B cell (primary cell): ENCODE measurements at regions not wholly inside any gene's neighbourhood (a gene's known extent, or its start where the extent isn't known, plus 50 kb on each side); places are given as distances from the start of the nearest gene placed in this dataset.

ENCODE experiments used
- CTCF ChIP-seq: fragments of 200-600 bp; IDR thresholded peaks from one replicate; pipeline ENCODE4 v1.8.0; 2022; ENCODE audit warnings: antibody characterized with exemption, mild to moderate bottlenecking
- EZH2 ChIP-seq: IDR thresholded peaks from 2 replicates; pipeline ENCODE4 v1.6.1; 2012; ENCODE audit warnings: borderline replicate concordance, low read depth, mild to moderate bottlenecking, moderate library complexity, low read length; ENCODE audit not compliant: insufficient read depth, poor library complexity, severe bottlenecking

- TF ChIP-seq CTCF (no peak), EZH2 (no peak)
Observed at GRCh38 chr6:114739656-114740055, 396.8 kb upstream of the HS3ST5 start.
